ENCODE measurements at regions not wholly inside any gene's neighbourhood (a gene's known extent, or its start where the extent isn't known, plus 50 kb on each side); places are given as distances from the start of the nearest gene placed in this dataset.

GRCh38 chr12:46460682-46461210, 88.2 kb upstream of the SLC38A2 start:
- H3K36me3 ChIP-seq (ENCODE audit: insufficient read depth, low read length, poor library complexity, severe bottlenecking), result no peaks in the 10 kb centered on the region
- no TSS peak for BruUV-seq (replicated peaks)

GRCh38 chr12:46459861-46460545, 87.4 kb upstream of the SLC38A2 start:
- Histone ChIP-seq H3K27me3 (replicated peaks; ENCODE audit: insufficient read depth, low read depth, low read length, poor library complexity) (no peaks in the 10 kb centered on the region), H3K9me3 (ENCODE audit: low read depth, low read length, poor library complexity, severe bottlenecking) (no peaks in the 10 kb centered on the region), H3K4me3 (ENCODE audit: low read depth, low read length, poor library complexity, severe bottlenecking) (no peak overlapping the region), H3K27ac (ENCODE audit: low read depth, low read length, poor library complexity, severe bottlenecking) (no peak overlapping the region), H3K4me1 (ENCODE audit: insufficient read depth, low read length, poor library complexity, severe bottlenecking) (peaks cover 21% of the 10 kb centered on the region), H3K36me3 (ENCODE audit: insufficient read depth, low read length, poor library complexity, severe bottlenecking) (no peaks in the 10 kb centered on the region)
- no peak for TF ChIP-seq EZH2 (IDR thresholded peaks at IDR 0.05; ENCODE audit: borderline replicate concordance, low read depth, low read length, poor library complexity, severe bottlenecking)
- no peak for TF ChIP-seq CTCF (conservative IDR thresholded peaks at IDR 0.05; ENCODE audit: low read depth, low read length)
- POLR2A ChIA-PET (ENCODE audit: low non-redundant PET), result interaction anchor here (0.7 kb wide), 1 partner anchor 24 kb away, joined by 3 read pairs; no protein-coding TSS in a partner anchor
- intact Hi-C loops (cut with micrococcal nuclease; ENCODE audit: unreplicated experiment), result no loop called here
- DNase-seq (ENCODE audit: low spot score), result no peak
- BruUV-seq (replicated peaks), result no TSS peak
- CTCF ChIA-PET, result no interaction called here

More at GRCh38 chr12:46460682-46461210, 88.2 kb upstream of the SLC38A2 start:
- CTCF ChIA-PET, result no interaction called here
- POLR2A ChIA-PET (ENCODE audit: low non-redundant PET), result no interaction called here
- H3K4me1 ChIP-seq (ENCODE audit: insufficient read depth, low read length, poor library complexity, severe bottlenecking), result peaks cover 15% of the 10 kb centered on the region
- no peak overlapping the region for H3K27ac ChIP-seq (ENCODE audit: low read depth, low read length, poor library complexity, severe bottlenecking)
- intact Hi-C loops (cut with micrococcal nuclease; ENCODE audit: unreplicated experiment), result no loop called here
- no peak for DNase-seq (ENCODE audit: low spot score)
- TF ChIP-seq CTCF (conservative IDR thresholded peaks at IDR 0.05; ENCODE audit: low read depth, low read length), result no peak
- no peak for TF ChIP-seq EZH2 (IDR thresholded peaks at IDR 0.05; ENCODE audit: borderline replicate concordance, low read depth, low read length, poor library complexity, severe bottlenecking)
- no peaks in the 10 kb centered on the region for H3K27me3 ChIP-seq (replicated peaks; ENCODE audit: insufficient read depth, low read depth, low read length, poor library complexity)
- no peaks in the 10 kb centered on the region for H3K9me3 ChIP-seq (ENCODE audit: low read depth, low read length, poor library complexity, severe bottlenecking)
- no peak overlapping the region for H3K4me3 ChIP-seq (ENCODE audit: low read depth, low read length, poor library complexity, severe bottlenecking)

GRCh38 chr12:46459111-46459510, 86.5 kb upstream of the SLC38A2 start:
- no TSS peak for BruUV-seq (replicated peaks)

More at GRCh38 chr12:46459111-46459510, 86.5 kb upstream of the SLC38A2 start:
- no peak for TF ChIP-seq EZH2 (IDR thresholded peaks at IDR 0.05; ENCODE audit: borderline replicate concordance, low read depth, low read length, poor library complexity, severe bottlenecking)
- no peak for TF ChIP-seq CTCF (conservative IDR thresholded peaks at IDR 0.05; ENCODE audit: low read depth, low read length)
- DNase-seq (ENCODE audit: low spot score), result no peak
- ChIA-PET CTCF (no interaction called here), POLR2A (ENCODE audit: low non-redundant PET) (interaction anchor here (0.7 kb wide), 1 partner anchor 24 kb away, joined by 3 read pairs; no protein-coding TSS in a partner anchor)
- Histone ChIP-seq H3K27me3 (replicated peaks; ENCODE audit: insufficient read depth, low read depth, low read length, poor library complexity) (no peaks in the 10 kb centered on the region), H3K36me3 (ENCODE audit: insufficient read depth, low read length, poor library complexity, severe bottlenecking) (no peaks in the 10 kb centered on the region), H3K4me1 (ENCODE audit: insufficient read depth, low read length, poor library complexity, severe bottlenecking) (peaks cover 21% of the 10 kb centered on the region), H3K4me3 (ENCODE audit: low read depth, low read length, poor library complexity, severe bottlenecking) (no peak overlapping the region), H3K27ac (ENCODE audit: low read depth, low read length, poor library complexity, severe bottlenecking) (no peak overlapping the region), H3K9me3 (ENCODE audit: low read depth, low read length, poor library complexity, severe bottlenecking) (no peaks in the 10 kb centered on the region)
- intact Hi-C loops (cut with micrococcal nuclease; ENCODE audit: unreplicated experiment), result no loop called here
